Ovary (tissue), 3 donors: ENCODE measurements at regions not wholly inside any gene's neighbourhood (a gene's known extent, or its start where the extent isn't known, plus 50 kb on each side); places are given as distances from the start of the nearest gene placed in this dataset.

Source experiments
- CTCF ChIP-seq, 3 donors: fragments of 450-650 bp in 2 of 3; fragments of 200-600 bp in 1 of 3; IDR thresholded peaks; one replicate each; pipeline versions ENCODE4 v1.5.1 to v1.8.0; 2016 to 2022; ENCODE audit warnings: antibody characterized with exemption in 3 of 3, mild to moderate bottlenecking in 1 of 3
- EP300 ChIP-seq: sonication (generic); formaldehyde crosslinking; IDR thresholded peaks from one replicate; pipeline ENCODE4 v1.6.1; 2017; ENCODE audit warnings: antibody characterized with exemption
- donor health status: DM: no; HTN: no; CAD: no.

GRCh38 chr3:55167586-55168317 lies 239.9 kb upstream of the LRTM1 start:
- TF ChIP-seq CTCF (IDR thresholded peaks at IDR 0.05), result no peak
- no peak for TF ChIP-seq EP300
